Dermis microvascular lymphatic vessel endothelial cell (primary cell): ENCODE measurements at regions not wholly inside any gene's neighbourhood (a gene's known extent, or its start where the extent isn't known, plus 50 kb on each side); places are given as distances from the start of the nearest gene placed in this dataset.
"Not testable (repeated sequence)": the region's sequence is repeated elsewhere in the genome, so short reads cannot be mapped to it uniquely, and the experiment has no call there.

Experiments used
- DNase-seq, 2 donors: peaks; one replicate each; pipeline versions ENCODE4 v3.0.0 to v3.0.0-alpha.2; 2010; ENCODE audit warnings: low read depth in 2 of 2

DNA sequence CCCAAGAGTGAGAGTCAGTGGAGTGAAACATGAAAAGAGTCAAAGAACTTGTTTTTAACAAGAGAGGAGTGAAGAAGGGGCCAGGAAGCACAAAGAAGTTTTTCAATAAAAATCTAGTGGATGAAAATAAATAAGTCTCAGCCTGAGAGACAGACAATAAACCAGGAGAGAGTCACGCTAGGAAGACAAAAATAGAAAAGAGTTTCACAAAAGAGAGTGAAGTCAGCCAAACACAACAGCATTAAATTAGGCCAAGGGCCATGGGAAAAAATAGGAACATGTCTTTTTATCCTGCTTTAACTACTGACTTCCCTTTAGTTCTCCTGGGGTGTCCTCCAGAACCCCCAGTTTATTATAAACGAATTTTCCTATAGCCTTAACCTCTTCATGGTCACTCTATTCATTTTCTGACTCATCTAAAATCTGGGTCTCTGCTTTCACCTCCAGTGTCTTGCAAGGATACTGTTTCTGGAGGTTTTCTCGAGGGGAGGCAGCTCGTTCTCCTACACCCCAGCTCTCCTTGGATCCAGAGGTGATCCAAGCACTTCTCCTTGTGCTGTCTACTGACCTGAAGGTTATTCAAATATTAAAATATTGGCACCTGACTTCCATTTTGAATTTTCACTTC is 571.5 kb upstream of the PPP2R3A start:
- DNase-seq, result no peak

DNA sequence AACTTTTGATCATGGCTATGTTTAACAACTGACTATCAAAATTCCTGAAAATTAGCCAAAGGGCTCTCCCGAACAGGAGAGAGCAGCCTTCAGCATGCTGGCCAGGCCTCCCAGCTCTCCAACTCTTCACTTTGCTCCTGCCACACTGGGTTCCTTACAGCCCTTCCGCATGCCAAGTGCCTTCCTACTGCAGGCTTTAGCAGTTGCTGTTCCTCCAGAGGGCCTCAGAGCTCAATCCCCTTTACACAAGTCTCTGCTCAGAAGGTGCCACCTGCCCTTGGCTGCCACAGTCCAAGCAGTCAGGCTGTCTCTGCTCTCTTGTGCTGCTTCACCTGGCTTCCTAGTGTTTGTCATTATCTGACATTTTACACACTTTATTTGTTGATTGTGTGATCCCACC is 553.1 kb upstream of the PPP2R3A start:
- no peak for DNase-seq

DNA sequence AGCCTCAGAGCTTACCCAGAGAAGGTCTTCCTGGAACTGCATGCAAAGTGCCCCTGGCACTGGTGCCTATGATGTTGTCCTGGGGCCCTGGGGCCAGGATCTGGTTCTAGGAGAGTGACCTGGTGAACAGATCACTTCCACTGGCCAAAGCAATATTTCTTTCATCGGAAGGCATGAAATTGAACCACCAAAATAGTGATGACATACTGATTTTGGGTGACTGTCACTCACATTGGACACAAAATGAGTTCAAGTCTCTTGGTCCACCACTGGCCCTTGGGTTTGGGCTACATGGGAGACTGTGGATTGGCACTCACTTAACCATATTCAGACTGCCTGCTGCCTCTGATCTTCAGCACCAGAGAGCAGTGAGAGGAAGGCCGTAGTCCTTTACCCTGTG is 549.3 kb upstream of the PPP2R3A start:
- no peak for DNase-seq

DNA sequence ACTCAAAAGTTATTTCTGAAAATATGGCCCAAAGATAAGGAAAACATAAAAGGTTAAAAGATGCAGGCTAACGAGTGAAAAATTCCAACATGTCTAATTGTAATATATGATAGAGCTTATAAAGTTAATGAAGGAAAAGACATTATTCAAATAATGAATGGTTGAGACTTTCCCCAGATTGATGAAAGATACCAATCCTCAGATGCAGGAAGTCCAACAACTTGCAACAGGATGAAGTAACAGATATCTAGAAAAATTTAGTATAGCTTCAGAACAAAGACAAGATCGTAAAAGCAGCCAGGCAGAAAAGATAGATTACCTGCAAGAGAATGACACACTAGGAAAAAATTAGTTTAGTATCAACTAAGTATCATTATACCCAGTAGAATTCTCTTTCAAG is 546.4 kb upstream of the PPP2R3A start:
- DNase-seq, result no peak

DNA sequence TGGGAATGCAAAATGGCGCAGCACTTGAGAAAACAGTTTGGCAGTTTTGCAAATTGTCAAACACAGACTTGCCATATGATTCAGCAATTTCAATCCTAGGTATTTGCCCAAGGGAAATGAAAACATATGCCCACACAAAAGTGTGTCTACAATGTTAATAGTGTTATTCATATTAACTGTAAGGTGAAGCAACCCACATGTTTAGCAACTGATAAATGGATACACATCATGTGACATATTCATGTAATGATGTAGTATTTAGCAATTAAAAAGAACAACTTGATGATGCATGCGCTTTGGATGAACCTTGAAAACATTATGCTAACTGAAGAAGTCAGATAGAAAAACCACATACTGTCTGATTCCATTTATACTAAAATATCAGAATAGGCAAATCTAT is 539.0 kb upstream of the PPP2R3A start:
- no peak for DNase-seq

DNA sequence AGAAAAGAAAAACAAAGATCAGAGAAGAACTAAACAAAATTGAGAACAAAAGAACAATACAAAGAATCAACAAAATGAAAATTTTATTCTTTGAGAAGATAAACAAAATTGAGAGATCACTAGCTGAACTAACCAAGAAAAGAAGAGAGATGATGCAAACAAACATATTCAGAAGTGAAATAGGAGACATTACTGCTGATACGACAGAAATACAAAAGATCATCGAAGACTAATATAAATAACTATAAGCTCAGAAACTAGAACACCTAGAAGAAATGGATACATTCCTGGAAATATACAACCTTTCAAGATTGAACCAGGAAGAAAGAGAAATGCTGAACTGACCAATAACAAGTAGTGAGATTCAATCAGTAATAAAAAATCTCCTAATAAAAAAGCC is 533.1 kb upstream of the PPP2R3A start:
- DNase-seq, result no peak

DNA sequence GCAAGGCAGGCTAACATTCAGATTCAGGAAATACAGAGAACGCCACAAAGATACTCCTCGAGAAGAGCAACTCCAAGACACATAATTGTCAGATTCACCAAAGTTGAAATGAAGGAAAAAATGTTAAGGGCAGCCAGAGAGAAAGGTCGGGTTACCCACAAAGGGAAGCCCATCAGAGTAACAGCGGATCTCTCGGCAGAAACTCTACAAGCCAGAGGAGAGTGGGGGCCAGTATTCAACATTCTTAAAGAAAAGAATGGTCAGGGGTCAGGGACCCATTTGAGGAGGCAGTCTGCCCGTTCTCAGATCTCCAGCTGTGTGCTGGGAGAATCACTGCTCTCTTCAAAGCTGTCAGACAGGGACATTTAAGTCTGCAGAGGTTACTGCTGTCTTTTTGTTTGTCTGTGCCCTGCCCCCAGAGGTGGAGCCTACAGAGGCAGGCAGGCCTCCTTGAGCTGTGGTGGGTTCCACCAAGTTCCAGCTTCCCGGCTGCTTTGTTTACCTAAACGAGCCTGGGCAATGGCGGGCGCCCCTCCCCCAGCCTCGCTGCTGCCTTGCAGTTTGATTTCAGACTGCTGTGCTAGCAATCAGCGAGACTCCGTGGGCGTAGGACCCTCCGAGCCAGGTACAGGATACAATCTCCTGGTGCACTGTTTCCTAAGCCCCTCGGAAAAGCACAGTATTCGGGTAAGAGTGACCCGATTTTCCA is 526.5 kb upstream of the PPP2R3A start:
- DNase-seq, result not testable (repeated sequence)

DNA sequence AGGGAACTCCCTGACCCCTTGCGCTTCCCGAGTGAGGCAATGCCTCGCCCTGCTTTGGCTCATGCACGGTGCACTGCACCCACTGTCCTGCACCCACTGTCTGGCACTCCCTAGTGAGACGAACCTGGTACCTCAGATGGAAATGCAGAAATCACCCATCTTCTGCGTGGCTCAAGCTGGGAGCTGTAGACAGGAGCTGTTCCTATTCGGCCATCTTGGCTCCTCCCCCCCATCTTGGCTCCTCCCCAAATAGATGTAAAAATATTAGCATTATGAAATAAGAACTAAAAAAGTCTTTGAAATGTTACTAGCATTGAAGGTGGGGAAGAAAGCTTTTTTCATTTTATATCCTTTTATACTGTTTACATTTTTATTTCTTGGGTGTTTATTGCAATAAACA is 525.9 kb upstream of the PPP2R3A start:
- DNase-seq, result not testable (repeated sequence)

DNA sequence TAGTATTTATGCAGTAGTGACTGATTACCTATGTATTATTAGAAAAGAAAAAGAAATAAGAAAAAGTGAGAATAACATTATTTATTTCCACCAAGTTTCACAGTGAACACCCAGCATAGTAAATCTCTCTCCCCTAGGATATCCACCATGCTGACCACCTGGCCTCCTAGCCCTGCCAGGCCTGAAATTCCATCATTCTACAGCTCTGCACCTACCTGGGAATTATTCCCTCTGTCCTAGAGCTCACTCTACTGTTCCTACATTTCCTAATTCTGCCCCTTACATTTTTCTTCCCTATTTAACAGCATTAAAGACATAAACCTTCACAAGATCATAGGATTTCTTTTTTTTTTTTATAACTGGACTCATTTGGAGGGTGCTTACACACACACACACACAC is 525.3 kb upstream of the PPP2R3A start:
- no peak for DNase-seq

DNA sequence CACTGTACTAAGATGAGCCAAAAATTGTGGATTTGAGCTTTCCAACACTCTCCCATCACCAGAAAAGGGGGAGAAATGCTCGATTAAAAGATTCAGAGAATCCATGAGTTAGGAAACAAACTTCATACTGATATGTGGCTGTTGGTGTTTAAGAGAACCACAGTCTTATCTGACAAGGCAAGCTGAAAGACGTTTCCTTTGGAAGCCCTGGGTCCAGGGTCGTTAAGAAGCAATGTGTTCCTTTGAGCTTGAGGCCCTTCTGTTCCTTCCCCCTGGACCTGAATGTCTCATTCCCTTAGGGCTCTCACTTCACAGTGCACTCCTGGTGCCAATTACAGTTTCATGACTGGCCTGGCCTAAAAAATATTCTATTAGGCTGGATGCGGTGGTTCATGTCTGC is 524.8 kb upstream of the PPP2R3A start:
- no peak for DNase-seq

DNA sequence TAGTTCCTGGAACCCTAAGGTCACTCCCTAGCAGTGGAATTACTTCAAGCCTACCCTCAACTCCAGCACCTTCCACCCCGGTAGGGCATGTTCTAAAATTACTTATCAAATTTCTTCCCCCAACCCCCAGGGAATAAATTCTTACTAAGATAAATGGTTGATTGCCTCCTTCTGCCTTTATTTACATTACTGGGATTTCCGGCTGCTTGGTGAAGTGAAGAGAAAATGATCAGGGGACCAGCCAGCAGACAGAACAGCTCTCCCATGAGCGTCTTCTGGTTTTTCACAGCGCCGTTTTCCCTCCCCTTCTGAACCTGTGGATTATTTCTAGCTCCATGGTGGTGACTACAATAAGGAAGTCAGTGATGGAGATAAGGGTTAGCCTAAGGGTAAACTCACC is 521.5 kb upstream of the PPP2R3A start:
- no peak for DNase-seq

DNA sequence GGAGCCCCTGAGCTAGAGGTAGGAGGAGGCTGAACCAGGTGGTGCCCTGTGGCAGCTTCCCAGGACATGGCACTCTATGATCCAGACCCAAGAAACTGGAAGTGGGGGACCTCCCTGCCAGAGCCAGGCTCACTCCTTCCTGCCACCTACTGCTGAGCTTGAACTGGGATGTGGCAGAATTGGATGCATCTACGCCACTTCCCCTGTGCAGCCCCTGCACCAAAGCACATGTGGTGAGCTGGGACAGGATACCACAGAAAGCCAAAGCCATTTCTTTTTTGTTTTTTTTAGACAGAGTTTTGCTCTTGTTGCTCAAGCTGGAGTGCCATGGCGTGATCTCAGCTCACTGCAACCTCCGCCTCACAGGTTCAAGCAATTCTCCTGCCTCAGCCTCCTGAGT is 518.0 kb upstream of the PPP2R3A start:
- no peak for DNase-seq

DNA sequence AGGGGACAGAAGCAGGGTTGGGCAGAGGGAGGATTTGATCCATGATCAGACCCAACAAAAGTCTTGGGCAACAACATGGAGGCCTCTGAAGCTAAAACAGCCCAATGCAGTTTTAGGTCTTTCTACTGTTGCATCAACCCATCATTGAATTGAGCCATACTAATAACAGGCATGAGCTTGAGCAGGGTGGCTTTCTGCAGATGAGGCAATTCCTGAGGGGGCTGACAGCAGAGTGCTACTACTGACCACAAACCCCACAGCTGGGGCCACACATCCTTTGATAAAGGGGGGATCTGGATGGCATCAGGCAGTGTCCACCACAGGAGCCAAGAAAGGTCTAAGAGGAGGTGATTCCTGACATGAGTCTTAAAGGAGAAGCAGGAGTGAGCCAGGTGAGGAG is 517.0 kb upstream of the PPP2R3A start:
- DNase-seq, result no peak

DNA sequence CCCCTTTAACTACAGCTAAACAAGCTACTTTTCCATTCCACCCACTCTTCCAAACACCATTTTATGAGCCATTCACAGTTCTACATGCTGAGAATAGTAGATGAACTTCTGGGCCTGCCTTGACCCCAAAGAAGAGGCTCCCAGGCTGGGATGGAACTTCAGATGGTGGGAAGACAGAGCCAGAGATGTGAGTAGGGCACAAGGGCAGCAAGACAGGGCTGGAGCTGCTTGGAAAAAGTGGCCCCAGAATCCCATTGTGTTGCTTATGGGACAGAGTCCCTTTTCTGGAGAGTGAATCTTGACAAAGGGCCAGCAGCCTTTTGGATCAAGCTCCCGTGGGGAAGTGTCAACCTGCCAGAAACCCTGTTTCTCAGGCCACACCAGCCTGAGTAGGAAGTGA is 516.5 kb upstream of the PPP2R3A start:
- DNase-seq, result no peak

DNA sequence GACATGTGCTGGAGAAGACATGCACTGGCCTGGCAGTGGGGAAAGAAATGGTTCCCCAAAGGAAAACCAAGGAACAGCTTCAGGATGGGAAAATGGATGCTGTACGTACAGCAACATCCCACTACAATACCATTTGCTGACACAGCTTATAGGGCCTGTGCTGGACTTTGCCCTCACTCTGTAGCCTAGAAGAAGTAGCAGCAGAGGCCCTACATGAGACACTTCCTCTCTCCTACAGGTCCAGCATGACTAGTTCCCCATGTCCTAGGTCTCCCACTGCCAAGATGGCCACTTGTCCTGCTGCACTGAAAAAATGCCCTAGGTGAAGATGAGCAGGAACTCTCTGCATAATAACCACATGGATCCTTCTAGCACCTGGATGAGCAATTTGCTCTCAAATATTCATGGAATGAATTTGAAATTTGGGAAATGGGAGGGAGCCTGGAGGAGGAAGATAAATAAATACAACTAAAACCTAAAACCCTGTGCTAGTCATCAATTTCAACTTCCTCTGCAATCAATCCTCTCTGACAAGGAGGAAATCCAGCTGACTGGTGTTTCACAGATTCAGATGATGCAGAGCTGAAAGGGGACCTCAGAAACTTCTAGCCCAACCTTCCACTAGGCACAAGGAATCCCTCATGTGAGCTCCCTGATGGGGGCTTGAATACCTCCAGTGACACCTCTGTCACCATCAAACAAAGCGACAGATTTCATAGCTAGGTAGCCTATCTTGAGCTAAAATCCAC is 514.3 kb upstream of the PPP2R3A start:
- no peak for DNase-seq

DNA sequence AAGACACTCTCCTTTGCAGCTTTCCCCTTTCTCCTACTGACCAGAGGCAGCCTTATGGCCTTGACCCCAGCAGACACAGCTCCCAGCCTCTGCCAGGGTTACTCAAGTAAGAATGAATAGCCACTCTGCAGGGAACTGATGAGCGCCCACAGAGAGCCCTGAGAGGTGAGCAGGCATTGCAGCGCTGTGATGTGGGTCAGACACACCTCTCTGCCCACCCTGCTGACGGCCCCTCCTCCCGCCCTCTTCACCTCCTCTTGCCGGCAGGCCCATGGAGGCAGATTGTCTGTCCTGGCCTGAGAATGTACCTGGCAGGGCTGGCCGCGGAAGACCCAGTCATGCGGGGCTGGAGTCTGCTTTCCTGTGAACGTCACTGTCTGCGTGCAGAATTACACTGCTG is 512.6 kb upstream of the PPP2R3A start:
- no peak for DNase-seq

DNA sequence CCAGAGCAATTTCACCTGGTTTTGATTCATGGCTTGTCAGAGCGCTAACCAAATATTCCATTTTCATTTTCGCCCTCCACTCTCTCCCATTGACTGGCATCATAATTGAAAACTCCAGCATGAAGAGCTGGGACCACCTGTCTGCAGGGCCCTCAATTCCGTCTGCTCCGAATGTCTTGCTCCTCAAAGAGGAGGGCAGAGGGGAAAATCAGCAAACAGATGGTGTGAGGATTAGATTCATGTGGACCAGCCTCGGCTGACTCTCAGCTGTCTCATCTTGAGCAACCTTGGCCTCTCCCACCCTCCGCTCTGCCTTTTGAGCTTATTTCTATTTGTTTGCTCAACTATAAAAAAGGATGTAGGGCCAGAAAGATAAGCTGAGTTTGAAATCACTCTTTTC is 512.2 kb upstream of the PPP2R3A start:
- DNase-seq, result no peak

DNA sequence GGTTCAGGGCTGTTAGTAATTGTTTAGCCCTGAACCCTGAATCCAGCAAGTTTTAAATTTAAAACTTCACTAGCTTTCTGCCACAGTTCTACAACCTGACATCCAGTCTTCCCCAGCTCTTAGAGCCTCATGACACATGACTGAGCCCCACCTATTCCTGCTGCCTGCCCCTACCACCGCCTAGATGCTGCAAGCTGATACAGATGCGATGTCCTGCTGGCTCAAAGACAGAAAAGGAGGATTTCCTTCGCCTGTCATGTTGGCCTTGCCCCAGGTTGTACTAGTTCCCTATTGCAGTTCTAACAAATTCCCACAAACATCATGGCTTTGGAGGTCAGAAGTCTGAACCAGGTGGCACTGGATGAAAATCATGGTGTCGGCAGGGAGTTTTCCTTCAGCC is 510.6 kb upstream of the PPP2R3A start:
- DNase-seq, result no peak

DNA sequence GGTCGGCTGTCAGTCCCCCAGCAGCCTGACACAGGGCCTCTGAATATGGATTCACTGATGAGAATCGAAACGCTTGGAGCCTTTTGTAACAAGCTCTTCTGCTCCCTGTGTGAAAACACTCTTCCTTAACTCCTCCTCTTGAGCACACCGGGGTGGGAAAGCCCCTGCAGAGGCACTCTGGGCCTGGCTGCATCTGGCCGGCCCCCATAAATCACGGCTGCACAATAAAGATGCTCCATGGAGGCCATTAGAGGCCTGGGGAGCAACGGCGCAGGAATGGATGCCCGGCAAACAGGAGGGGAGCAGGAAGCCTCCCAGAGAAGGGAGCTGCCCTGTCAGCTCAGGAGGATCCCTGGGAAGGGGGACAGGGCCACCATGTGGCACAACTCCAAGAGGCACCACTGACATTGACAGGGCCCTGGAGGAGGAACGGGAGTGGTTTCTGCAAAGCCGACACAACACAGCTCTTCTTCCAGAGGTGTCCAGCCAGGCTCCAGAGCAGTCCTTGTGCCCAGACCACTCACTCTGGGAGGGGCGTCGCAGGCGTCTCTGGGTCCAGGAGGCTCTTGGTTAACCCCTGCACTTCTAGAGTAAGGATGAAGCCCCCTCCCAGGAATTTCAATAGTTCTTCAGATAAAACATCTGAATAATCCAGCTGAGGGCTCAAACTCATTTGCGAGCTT is 509.3 kb upstream of the PPP2R3A start:
- no peak for DNase-seq

DNA sequence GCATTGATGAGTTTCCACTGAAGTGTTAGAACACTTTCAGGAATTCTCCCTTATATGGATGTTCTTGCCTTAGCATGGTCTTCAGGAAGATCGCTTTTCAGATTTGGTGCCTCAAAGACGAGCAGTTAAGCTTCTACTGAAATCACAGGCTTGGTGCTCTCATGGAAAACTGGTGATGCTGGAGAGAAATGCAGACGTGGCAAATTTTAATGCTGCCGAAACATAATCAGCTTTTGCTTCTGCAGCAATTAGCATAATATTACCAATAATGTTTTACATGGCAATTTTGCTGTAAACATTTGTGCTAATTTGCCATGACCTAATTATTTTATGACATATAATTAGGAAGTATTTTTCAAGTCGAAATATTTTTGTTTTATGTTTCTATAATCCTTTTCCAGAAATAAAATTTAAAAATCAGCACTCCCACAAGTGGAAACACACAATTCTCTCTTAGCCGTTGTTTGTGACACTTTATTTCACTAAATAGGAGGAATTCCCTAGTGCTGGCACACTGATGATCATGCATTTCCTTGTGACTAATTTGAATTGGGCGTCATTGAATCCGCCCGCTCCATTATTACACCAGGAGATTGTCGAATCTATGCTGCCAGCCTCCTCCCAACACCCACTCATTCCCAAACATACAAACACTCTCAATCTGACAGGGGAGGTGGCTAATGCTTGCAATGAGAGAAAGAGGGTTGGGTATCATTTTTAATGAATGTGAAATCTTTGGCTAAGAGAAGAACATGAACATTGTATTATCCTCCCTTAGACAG is 506.8 kb upstream of the PPP2R3A start:
- no peak for DNase-seq

DNA sequence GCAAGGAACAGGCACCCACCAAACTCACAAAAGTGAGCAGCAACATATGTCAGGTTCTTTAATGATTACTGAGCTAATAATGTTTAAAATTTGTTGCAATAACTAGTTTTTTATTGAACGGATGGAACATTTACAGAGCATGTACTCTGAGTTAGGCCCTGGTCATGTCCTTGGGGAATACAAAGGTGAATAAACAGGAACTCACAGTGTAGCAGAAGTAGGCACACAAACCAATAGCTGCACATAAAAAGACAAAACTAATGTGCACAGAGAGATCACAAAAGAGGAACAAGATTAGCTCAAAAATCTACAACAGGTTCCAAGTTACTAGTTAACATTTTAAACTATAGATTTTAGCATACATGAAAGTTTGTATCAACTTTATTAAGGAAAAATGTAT is 505.3 kb upstream of the PPP2R3A start:
- no peak for DNase-seq

DNA sequence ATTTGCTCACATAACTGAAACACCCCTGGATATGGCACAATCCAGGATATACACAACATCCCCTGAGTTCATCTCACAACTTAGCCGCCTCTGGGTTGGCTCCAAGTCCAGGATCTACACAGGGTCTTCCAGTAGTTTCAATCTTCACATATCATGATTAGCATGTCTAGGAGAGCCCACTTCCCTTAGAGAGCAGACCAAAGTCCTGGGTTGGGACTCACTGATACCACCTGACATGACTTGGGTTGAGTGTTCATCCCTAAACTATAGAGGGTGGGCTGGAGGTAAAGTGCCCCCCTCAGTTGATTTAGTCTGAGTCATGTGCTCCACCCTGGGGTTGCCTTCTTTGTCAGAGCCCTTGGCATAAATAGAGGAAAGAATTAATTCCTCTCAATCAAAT is 493.6 kb upstream of the PPP2R3A start:
- DNase-seq, result no peak
